SK-N-MC (cell line): ENCODE measurements at regions not wholly inside any gene's neighbourhood (a gene's known extent, or its start where the extent isn't known, plus 50 kb on each side); places are given as distances from the start of the nearest gene placed in this dataset.
"Not testable (repeated sequence)": the region's sequence is repeated elsewhere in the genome, so short reads cannot be mapped to it uniquely, and the experiment has no call there.

Experiments used
- EZH2 ChIP-seq: fragments of 200-600 bp; sonication (generic); IDR thresholded peaks from one replicate; pipeline ENCODE4 v1.6.1; 2017; ENCODE audit warnings: antibody characterized with exemption
- FOXP2 ChIP-seq: optimal IDR thresholded peaks from 2 replicates; pipeline ENCODE3; 2011; ENCODE audit warnings: mild to moderate bottlenecking, moderate library complexity; ENCODE audit not compliant: insufficient read depth; ENCODE audit errors: extremely low read length, control extremely low read depth
- POLR2AphosphoS5 ChIP-seq: IDR thresholded peaks from 2 replicates; pipeline ENCODE4 v1.6.1; 2012; ENCODE audit warnings: mild to moderate bottlenecking, low read depth, low read length, borderline replicate concordance

- not testable (repeated sequence) for TF ChIP-seq EZH2, POLR2AphosphoS5, FOXP2
Measured at GRCh38 chr12:62202861-62203260, 57.3 kb upstream of the USP15 start.
